ENCODE measurements at regions not wholly inside any gene's neighbourhood (a gene's known extent, or its start where the extent isn't known, plus 50 kb on each side); places are given as distances from the start of the nearest gene placed in this dataset.

DNA sequence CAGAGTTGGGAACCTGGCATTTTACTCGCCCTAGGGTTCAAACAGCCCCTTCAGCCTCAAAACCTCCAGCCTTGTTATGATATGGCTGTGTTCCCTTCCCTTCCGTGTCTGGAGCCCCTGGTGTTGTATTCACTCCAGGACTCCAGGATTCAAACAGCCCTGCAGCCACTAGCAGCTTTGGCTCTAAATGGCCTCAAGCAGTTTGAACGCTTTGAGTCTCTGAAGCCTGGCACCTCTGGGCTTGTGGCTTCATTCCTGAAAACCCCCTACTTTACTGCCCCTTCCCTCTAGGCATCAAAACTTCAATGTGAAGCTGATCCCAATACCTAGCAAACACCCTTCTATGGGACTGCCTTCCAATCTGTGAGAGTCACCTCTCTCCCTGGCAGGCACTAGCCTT is 67.9 kb upstream of the RMST start:
- TF ChIP-seq, protein P1, sequence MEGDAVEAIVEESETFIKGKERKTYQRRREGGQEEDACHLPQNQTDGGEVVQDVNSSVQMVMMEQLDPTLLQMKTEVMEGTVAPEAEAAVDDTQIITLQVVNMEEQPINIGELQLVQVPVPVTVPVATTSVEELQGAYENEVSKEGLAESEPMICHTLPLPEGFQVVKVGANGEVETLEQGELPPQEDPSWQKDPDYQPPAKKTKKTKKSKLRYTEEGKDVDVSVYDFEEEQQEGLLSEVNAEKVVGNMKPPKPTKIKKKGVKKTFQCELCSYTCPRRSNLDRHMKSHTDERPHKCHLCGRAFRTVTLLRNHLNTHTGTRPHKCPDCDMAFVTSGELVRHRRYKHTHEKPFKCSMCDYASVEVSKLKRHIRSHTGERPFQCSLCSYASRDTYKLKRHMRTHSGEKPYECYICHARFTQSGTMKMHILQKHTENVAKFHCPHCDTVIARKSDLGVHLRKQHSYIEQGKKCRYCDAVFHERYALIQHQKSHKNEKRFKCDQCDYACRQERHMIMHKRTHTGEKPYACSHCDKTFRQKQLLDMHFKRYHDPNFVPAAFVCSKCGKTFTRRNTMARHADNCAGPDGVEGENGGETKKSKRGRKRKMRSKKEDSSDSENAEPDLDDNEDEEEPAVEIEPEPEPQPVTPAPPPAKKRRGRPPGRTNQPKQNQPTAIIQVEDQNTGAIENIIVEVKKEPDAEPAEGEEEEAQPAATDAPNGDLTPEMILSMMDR (IDR thresholded peaks at IDR 0.05), result no peak
- TF ChIP-seq EZH2 (IDR thresholded peaks at IDR 0.05; ENCODE audit: borderline replicate concordance, insufficient read depth, low read depth, low read length, poor library complexity, severe bottlenecking), result no peak

All from B cell (primary cell).